ENCODE measurements at regions not wholly inside any gene's neighbourhood (a gene's known extent, or its start where the extent isn't known, plus 50 kb on each side); places are given as distances from the start of the nearest gene placed in this dataset.

DNA sequence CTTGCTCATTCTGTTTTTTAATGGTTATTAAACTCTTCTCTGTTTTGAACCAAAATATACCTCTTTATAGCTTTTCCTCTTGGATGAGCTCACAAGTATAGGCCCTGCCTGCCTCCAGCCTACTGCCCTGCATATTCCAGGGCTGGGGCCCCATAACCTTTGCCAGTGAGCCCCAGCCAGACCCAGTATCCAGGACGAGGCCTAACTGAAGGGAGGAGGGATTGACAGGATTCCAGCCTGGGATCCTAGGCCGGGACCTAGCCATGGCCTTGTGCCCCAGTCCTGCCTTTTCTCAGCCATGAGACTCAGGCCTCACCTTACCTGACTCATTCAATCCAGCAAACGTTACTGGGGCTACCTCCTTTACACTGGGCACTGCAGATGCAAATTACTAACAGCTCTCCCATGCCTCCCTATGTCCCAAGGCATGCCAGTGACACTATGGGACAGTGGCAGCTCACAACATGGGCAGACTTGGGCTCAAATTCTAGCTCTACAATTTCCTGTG, 159.2 kb downstream of the DDX1 start:
- DNase-seq (ENCODE audit: insufficient read length) (no peak), FAIRE-seq (no peak)
- no peak for TF ChIP-seq TAF1 (IDR thresholded peaks at IDR 0.05; ENCODE audit: borderline replicate concordance, low read depth, low read length)
- TF ChIP-seq POLR2AphosphoS5 (IDR thresholded peaks at IDR 0.05; ENCODE audit: low read depth, low read length), result no peak
- no peak for TF ChIP-seq POLR2A (IDR thresholded peaks at IDR 0.05; ENCODE audit: low read depth, low read length)

DNA sequence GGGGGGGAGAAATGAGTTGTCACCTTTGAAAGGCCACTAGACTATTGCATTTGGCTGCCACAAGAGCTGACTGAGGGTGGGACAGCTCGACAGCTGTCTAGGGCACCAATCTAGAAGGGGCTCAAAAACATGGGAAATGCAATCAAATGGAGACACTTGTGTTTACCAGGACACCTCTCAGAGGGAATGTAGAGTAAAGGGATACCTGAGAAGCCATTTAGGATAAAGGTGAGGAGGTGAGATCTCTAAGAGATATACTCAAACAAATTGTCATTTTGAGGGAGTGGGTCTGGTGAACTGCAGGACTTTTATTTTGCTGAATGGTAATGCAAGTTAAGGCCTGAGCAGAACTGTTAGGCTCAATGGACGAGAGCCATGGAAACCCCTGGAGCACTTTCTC, 159.8 kb downstream of the DDX1 start:
- FAIRE-seq (no peak), DNase-seq (ENCODE audit: insufficient read length) (no peak)
- TF ChIP-seq TAF1 (IDR thresholded peaks at IDR 0.05; ENCODE audit: borderline replicate concordance, low read depth, low read length) (no peak), POLR2A (IDR thresholded peaks at IDR 0.05; ENCODE audit: low read depth, low read length) (no peak), POLR2AphosphoS5 (IDR thresholded peaks at IDR 0.05; ENCODE audit: low read depth, low read length) (no peak)

DNA sequence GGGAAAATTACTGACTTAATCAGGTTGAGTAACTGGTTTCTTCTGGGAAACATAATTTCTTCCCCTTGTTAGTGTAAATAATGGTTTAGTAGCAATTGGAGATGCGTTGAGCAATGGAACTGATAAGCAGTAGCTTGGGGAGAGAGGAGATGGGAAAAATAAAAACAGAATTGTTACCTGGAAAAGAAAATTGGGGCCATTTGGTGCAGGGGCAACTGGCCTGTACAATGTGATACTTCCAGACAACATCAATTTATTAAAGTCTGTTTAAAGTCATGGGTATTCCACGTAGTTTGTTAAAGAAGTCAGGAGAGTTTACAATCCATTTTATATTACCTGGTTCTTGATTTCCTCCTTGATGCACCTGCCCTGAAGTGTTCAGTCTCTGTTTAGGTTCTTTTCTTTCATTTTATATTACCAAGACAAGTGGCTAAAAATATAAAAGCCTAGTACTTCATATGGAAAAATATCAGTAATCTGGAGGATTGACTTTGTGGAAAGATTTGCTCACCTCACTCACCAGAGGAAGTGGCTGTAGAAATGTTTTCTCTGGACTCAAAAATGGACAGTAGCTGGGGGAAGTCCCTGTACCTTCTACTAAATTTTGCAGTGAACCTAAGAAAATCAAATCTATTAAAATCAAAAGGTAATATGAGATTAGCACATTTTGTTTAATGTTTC, 161.0 kb downstream of the DDX1 start:
- TF ChIP-seq POLR2AphosphoS5 (IDR thresholded peaks at IDR 0.05; ENCODE audit: low read depth, low read length) (no peak), POLR2A (IDR thresholded peaks at IDR 0.05; ENCODE audit: low read depth, low read length) (no peak), TAF1 (IDR thresholded peaks at IDR 0.05; ENCODE audit: borderline replicate concordance, low read depth, low read length) (no peak)
- FAIRE-seq, result no peak
- no peak for DNase-seq (ENCODE audit: insufficient read length)

DNA sequence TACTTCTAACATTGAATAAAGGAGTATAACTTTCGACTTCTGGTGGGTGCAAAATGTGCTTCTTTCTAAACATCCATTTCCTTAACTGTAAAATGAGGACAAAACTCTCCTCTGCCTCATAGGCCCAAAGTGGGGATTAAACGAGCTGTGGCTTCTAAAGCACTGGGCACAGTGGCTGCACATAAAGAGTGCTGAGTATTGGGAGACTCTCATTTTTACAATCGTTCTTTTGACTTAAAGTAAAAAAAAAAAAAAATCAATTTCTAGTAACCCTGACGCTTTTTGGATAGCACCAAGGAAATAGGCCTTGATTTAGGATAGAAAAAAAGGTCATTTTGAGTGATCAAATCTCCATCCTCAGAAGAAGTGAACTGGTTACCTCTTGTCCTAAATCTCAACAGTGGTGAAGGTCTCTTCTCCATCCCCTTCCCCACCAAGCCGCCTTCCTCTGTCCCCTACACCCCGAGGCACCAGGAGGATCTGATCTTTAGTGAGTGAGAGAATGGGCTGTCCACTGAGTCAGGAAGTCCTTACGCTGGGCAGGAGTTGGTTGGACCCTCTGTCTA, 161.6 kb downstream of the DDX1 start:
- TF ChIP-seq TAF1 (IDR thresholded peaks at IDR 0.05; ENCODE audit: borderline replicate concordance, low read depth, low read length), result no peak
- TF ChIP-seq POLR2A (IDR thresholded peaks at IDR 0.05; ENCODE audit: low read depth, low read length), result no peak
- no peak for TF ChIP-seq POLR2AphosphoS5 (IDR thresholded peaks at IDR 0.05; ENCODE audit: low read depth, low read length)
- DNase-seq (ENCODE audit: insufficient read length), result no peak
- FAIRE-seq, result no peak

DNA sequence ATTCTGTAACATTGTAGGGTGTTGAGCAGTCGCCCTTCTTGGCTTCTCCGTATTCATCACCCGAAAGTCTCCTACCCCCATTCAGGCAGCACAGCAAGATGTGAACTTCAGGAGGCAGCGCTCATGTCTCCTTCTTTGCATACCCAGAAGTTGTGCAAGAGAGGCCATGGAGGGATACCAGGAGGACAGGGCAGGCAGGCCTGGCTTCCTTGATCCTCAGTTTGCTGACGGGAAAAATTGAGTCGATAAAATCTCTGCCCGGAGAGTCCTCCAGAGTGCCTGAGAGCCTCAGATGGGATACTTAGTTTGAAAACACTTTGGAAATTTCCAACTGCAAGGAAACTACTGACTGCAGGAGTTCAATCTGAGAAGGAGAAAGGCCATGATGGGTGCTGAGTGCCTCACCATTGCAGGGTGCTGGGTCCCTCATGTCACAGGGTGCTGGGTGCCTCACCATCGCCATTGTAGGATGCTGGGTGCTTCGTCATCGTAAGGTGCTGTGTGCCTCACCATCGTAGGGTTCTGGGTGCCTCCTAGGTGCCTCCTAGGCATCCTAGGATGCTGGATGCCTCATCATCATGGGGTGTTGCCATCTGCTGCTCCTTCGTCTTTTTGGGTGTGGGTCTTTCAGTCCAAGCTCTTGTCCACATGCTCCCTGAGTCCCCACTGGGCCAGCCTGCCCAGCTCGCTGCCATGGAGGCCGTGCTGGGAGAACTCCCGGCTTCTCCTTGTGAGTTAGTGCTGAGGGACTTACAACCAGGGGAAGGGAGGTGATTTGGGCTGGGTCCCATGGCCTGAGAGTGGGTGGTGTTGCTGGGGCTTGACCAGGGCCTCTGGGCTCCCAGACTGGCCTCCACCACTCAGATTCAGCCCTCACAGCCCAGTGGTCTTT, 162.4 kb downstream of the DDX1 start:
- no peak for TF ChIP-seq TAF1 (IDR thresholded peaks at IDR 0.05; ENCODE audit: borderline replicate concordance, low read depth, low read length)
- TF ChIP-seq POLR2AphosphoS5 (IDR thresholded peaks at IDR 0.05; ENCODE audit: low read depth, low read length), result no peak
- no peak for TF ChIP-seq POLR2A (IDR thresholded peaks at IDR 0.05; ENCODE audit: low read depth, low read length)
- FAIRE-seq (no peak), DNase-seq (ENCODE audit: insufficient read length) (no peak)

DNA sequence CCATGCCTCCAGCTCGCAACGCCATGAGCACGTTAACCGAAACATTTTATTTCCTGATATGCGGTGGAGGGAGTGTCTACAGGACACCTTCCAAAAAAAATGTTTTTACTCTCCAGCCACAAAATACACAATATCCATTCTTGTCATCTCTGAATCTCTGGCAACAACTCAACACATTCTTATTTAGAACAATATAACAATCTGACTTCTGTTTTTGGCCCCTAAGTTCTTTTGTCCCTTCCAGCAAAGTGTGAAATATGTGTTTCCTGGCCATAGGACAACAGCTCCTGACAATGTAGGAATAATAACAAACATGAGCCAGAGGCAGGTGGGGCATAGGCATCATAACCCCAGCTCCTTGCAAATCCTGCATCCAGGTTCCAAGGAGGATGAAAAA, 163.0 kb downstream of the DDX1 start:
- TF ChIP-seq POLR2AphosphoS5 (IDR thresholded peaks at IDR 0.05; ENCODE audit: low read depth, low read length) (no peak), POLR2A (IDR thresholded peaks at IDR 0.05; ENCODE audit: low read depth, low read length) (no peak), TAF1 (IDR thresholded peaks at IDR 0.05; ENCODE audit: borderline replicate concordance, low read depth, low read length) (no peak)
- FAIRE-seq, result no peak
- no peak for DNase-seq (ENCODE audit: insufficient read length)

DNA sequence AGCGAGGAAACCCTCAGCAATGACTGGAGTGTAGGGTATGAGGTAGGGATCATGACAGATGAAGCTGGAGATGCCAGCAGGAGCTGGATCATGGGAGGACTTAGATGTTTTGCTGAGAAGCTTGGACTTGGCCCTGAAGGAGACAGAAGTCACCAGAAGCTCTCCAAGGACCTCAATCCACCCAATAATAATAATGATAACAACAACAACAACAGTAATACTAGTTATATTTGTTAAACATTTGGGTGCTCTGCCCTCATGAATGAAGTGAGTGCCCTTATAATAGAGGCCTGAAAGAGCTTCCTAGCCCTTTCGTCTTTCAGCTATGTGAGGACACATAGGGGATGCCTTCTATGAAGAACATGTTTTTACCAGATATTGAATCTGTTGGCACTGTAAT, 163.9 kb downstream of the DDX1 start:
- TF ChIP-seq TAF1 (IDR thresholded peaks at IDR 0.05; ENCODE audit: borderline replicate concordance, low read depth, low read length) (no peak), POLR2A (IDR thresholded peaks at IDR 0.05; ENCODE audit: low read depth, low read length) (no peak), POLR2AphosphoS5 (IDR thresholded peaks at IDR 0.05; ENCODE audit: low read depth, low read length) (no peak)
- FAIRE-seq (no peak), DNase-seq (ENCODE audit: insufficient read length) (no peak)

DNA sequence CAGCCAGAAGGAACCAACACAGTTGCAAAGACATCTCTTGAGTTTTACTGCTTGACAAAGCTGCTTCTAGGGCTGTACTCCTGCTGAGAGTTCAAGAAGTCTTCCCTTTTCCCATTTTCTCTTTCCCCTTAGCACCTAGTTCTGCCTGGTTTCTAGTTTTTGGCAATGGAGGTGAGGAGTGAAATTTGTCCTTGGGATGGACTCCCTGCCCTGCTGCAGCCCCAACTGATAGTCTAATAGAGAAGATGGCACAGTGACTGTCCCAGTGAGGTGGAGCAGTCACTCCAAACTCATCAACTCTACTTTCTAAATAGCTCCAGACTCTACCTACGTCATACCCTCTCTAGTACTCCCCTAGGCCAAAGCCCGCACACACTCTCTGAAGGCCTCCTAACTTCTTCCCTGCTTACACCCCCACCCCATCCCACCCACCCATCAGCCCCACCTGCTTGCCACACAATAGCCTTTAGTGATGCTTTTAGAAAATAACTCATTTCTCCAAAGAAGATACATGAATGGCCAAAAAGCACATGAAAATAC, 164.4 kb downstream of the DDX1 start:
- DNase-seq (ENCODE audit: insufficient read length) (no peak), FAIRE-seq (no peak)
- TF ChIP-seq POLR2A (IDR thresholded peaks at IDR 0.05; ENCODE audit: low read depth, low read length) (no peak), TAF1 (IDR thresholded peaks at IDR 0.05; ENCODE audit: borderline replicate concordance, low read depth, low read length) (no peak), POLR2AphosphoS5 (IDR thresholded peaks at IDR 0.05; ENCODE audit: low read depth, low read length) (no peak)

DNA sequence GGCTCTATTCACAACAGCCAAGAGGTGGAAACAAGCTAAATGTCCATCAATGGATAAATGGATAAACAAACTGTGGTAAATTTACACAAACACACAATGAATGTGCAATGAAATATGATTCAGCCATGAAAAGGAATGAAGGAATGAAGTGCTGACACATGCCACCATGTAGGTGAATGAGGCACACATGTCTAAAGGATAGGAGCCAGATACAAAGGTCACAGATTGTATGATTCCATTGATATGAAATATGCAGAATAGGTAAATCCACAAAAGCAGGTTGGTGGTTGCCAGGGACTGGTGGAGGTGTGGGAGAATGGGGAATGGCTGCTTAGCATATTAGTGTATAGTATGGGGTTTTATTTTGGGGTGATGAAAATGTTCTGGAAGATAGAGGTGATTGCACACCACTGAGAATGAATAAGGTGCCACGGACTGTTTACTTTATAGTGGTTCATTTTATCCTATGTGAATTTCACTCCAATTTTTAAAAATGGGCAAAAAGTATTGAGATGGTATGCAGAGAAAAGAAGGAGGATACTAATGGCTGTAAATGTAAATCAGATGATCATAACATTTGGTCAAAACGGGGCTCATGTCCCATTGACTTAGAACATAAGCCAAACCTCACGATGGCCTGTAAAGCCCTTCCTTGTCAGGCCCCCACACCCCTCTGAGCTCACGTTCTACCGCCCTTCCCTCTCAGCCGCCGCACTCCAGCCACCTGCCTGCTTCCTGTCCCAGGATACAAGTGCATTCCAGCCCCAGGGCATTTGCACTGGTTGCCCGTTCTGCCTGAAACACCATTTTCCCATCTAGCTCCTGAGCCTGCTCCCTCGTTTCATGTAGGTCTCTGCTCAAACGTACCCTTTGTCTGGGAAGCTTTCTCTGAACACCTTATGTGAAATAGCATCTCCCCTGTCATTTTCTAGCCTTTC, 165.5 kb downstream of the DDX1 start:
- FAIRE-seq (no peak), DNase-seq (ENCODE audit: insufficient read length) (no peak)
- TF ChIP-seq TAF1 (IDR thresholded peaks at IDR 0.05; ENCODE audit: borderline replicate concordance, low read depth, low read length) (no peak), POLR2AphosphoS5 (IDR thresholded peaks at IDR 0.05; ENCODE audit: low read depth, low read length) (no peak), POLR2A (IDR thresholded peaks at IDR 0.05; ENCODE audit: low read depth, low read length) (no peak)

DNA sequence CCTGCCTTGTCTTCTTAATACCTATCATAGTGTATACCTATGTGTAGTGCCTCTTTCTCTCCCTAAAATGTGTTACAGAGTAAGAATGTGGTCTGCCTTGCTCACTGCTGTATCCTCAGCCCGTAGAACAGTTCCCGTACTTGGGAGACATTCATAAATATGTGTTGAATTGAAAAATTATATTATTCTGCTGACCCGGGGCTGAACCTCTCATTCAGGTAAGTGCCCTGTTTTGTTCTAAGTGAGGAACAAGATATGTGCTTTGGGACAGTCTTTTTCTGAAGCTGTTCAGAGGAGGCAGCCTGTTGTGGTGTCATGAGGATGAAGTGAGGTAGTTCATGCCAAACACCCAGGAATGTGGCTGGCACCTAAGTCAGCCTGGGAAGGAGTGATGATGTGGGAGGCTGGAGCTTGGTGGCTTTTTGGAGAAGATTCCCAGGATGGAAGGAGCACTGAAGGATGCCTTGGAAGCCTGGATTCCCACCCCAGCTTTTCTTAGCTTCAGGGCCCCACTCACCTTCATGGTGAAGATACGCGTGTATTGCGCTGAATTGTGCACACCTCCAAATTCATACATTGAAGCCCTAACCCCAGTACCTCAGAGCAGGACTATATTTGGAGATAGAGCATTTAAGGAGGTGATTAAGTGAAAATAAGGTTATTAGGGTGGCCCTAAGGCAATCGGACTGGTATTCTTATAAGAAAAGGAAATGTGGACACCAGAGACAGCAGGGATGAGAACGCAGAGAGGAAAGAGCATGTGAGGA, 166.3 kb downstream of the DDX1 start:
- FAIRE-seq, result no peak
- TF ChIP-seq TAF1 (IDR thresholded peaks at IDR 0.05; ENCODE audit: borderline replicate concordance, low read depth, low read length), result no peak
- no peak for TF ChIP-seq POLR2A (IDR thresholded peaks at IDR 0.05; ENCODE audit: low read depth, low read length)
- TF ChIP-seq POLR2AphosphoS5 (IDR thresholded peaks at IDR 0.05; ENCODE audit: low read depth, low read length), result no peak
- DNase-seq (ENCODE audit: insufficient read length), result no peak

All from GM12892 (cell line).